ENCODE measurements at regions not wholly inside any gene's neighbourhood (a gene's known extent, or its start where the extent isn't known, plus 50 kb on each side); places are given as distances from the start of the nearest gene placed in this dataset.

- TF ChIP-seq NR3C1 (IDR thresholded peaks at IDR 0.05) (no peak), JUN (IDR thresholded peaks at IDR 0.05) (no peak), CTCF (IDR thresholded peaks at IDR 0.05) (no peak), ZC3H11A (IDR thresholded peaks at IDR 0.05) (no peak), EP300 (IDR thresholded peaks at IDR 0.05) (no peak), RFX5 (IDR thresholded peaks at IDR 0.05) (no peak), ESRRA (IDR thresholded peaks at IDR 0.05; ENCODE audit: borderline replicate concordance, low read length) (no peak)
Measured at GRCh38 chrX:40792433-40792832, 57.1 kb upstream of the MED14 start.

Data from A549 (cell line).